H1 (cell line): ENCODE measurements at regions not wholly inside any gene's neighbourhood (a gene's known extent, or its start where the extent isn't known, plus 50 kb on each side); places are given as distances from the start of the nearest gene placed in this dataset.

Experiments
- CTCF ChIA-PET: fragments of 300-600 bp; sonication (Branson Sonifier 250); formaldehyde crosslinking; loops from one replicate; lab custom pipeline; 2021; ENCODE audit not compliant: partially characterized antibody; lab: Charles Lee
- POLR2A ChIA-PET: fragments of 300-600 bp; sonication (Branson Sonifier 250); formaldehyde crosslinking; loops from one replicate; lab custom pipeline; 2021; ENCODE audit warnings: inconsistent platforms; ENCODE audit not compliant: partially characterized antibody; lab: Charles Lee
- DNase-seq, 2 experiments: peaks; one replicate each; pipeline versions ENCODE4 v3.0.0 to v3.0.0-alpha.2; 2010 to 2022; ENCODE audit warnings: low spot score in 2 of 2, low read depth in 1 of 2, mixed read lengths in 1 of 2
- FAIRE-seq: peaks from 2 replicates; lab custom pipeline; 2011; peaks lifted over from hg19 to GRCh38; lab: Jason Lieb, UNC
- H2AFZ ChIP-seq: 2 replicates; pipeline ENCODE4 v1.8.1; 2012; ENCODE audit warnings: low read length, inconsistent platforms
- H2AK5ac ChIP-seq: 2 replicates; pipeline ENCODE4 v1.6.1; 2013; ENCODE audit warnings: low read depth, low read length
- H2BK120ac ChIP-seq: replicated peaks from 2 replicates; pipeline ENCODE3; 2013; ENCODE audit warnings: low read depth, low read length, inconsistent platforms
- H2BK12ac ChIP-seq: 2 replicates; pipeline ENCODE4 v1.6.1; 2013; ENCODE audit warnings: low read depth, low read length
- H2BK15ac ChIP-seq: 2 replicates; pipeline ENCODE4 v1.6.1; 2013; ENCODE audit warnings: low read length
- H2BK20ac ChIP-seq: 2 replicates; pipeline ENCODE4 v1.6.1; 2013; ENCODE audit warnings: low read length
- H2BK5ac ChIP-seq: 2 replicates; pipeline ENCODE4 v1.6.1; 2013; ENCODE audit warnings: low read depth, low read length
- H3K14ac ChIP-seq: 2 replicates; pipeline ENCODE4 v1.6.1; 2013; ENCODE audit warnings: inconsistent platforms; ENCODE audit not compliant: insufficient read length
- H3K18ac ChIP-seq: 2 replicates; pipeline ENCODE4 v1.6.1; 2013; ENCODE audit warnings: low read length; ENCODE audit errors: extremely low read depth
- H3K23ac ChIP-seq: 2 replicates; pipeline ENCODE4 v1.6.1; 2013; ENCODE audit warnings: inconsistent platforms; ENCODE audit not compliant: insufficient read length
- H3K23me2 ChIP-seq: 2 replicates; pipeline ENCODE4 v1.6.1; 2013; ENCODE audit warnings: low read depth, low read length
- H3K27ac ChIP-seq: 2 replicates; pipeline ENCODE4 v1.6.1; 2011; ENCODE audit warnings: low read depth, low read length, inconsistent platforms
- H3K27me3 ChIP-seq, 4 experiments: replicated peaks in 1 of 4; 1 replicate in 1 of 4; 2 replicates in 3 of 4; pipeline versions ENCODE4 v1.6.1 to v1.8.1; 2011 to 2013; ENCODE audit warnings: low read length in 3 of 4, mild to moderate bottlenecking in 3 of 4, inconsistent platforms in 2 of 4, mixed read lengths in 2 of 4, moderate library complexity in 1 of 4; ENCODE audit not compliant: control insufficient read depth in 3 of 4, insufficient read depth in 3 of 4; ENCODE audit errors: extremely low read depth in 1 of 4
- H3K36me3 ChIP-seq, 4 experiments: 2 replicates each; pipeline versions ENCODE4 v1.6.1 to v1.8.1; 2011 to 2013; ENCODE audit warnings: mild to moderate bottlenecking in 4 of 4, low read length in 3 of 4, moderate library complexity in 2 of 4, control low read depth in 1 of 4, inconsistent platforms in 1 of 4; ENCODE audit not compliant: insufficient read depth in 4 of 4, control insufficient read depth in 2 of 4
- H3K4ac ChIP-seq: replicated peaks from 2 replicates; pipeline ENCODE3; 2013; ENCODE audit warnings: low read length, low read depth, mixed read lengths, inconsistent platforms; ENCODE audit not compliant: insufficient read length
- H3K4me1 ChIP-seq, 4 experiments: replicated peaks in 1 of 4; 1 replicate in 1 of 4; 2 replicates in 3 of 4; pipeline versions ENCODE4 v1.6.1 to v1.8.1; 2011 to 2013; ENCODE audit warnings: low read length in 3 of 4, inconsistent platforms in 2 of 4, mixed read lengths in 1 of 4; ENCODE audit not compliant: insufficient read depth in 4 of 4, control insufficient read depth in 3 of 4
- H3K4me2 ChIP-seq, 2 experiments: 2 replicates each; pipeline versions ENCODE4 v1.6.1 to v1.8.1; 2011 to 2013; ENCODE audit warnings: low read depth in 2 of 2, low read length in 2 of 2, control low read depth in 1 of 2, inconsistent platforms in 1 of 2, mild to moderate bottlenecking in 1 of 2; ENCODE audit not compliant: insufficient read depth in 1 of 2
- H3K4me3 ChIP-seq, 4 experiments: fragments of 200-600, 300-600 bp in 1 of 4; sonication (generic), shearing (Covaris generic), sonication (Bioruptor Twin) in 1 of 4; 2 replicates each; pipeline versions ENCODE4 v1.5.1 to v1.8.1; 2011 to 2016; ENCODE audit warnings: low read length in 4 of 4, low read depth in 3 of 4, control low read depth in 2 of 4, inconsistent platforms in 2 of 4, mild to moderate bottlenecking in 2 of 4, mixed read lengths in 1 of 4, moderate library complexity in 1 of 4; ENCODE audit not compliant: insufficient read depth in 2 of 4; ENCODE audit errors: extremely low read depth in 1 of 4
- H3K56ac ChIP-seq: replicated peaks from 2 replicates; pipeline ENCODE3; 2013; ENCODE audit warnings: low read depth, mild to moderate bottlenecking, mixed read lengths, low read length, inconsistent platforms; ENCODE audit not compliant: insufficient read length
- H3K79me1 ChIP-seq: 2 replicates; pipeline ENCODE4 v1.6.1; 2013; ENCODE audit warnings: low read depth, low read length, control low read depth
- H3K79me2 ChIP-seq, 2 experiments: 2 replicates each; pipeline versions ENCODE4 v1.6.1 to v1.8.1; 2012 to 2013; ENCODE audit warnings: low read length in 2 of 2, mild to moderate bottlenecking in 2 of 2, inconsistent platforms in 1 of 2; ENCODE audit not compliant: insufficient read depth in 2 of 2, control insufficient read depth in 1 of 2
- H3K9ac ChIP-seq, 4 experiments: replicated peaks in 1 of 4; 1 replicate in 1 of 4; 2 replicates in 3 of 4; pipeline versions ENCODE4 v1.6.1 to v1.8.1; 2011 to 2013; ENCODE audit warnings: low read depth in 3 of 4, low read length in 3 of 4, control low read depth in 2 of 4, mild to moderate bottlenecking in 2 of 4, moderate library complexity in 2 of 4, inconsistent platforms in 1 of 4; ENCODE audit errors: extremely low read depth in 1 of 4
- H3K9me3 ChIP-seq, 2 experiments: 2 replicates each; pipeline versions ENCODE4 v1.6.1 to v1.8.1; 2012 to 2013; ENCODE audit warnings: mild to moderate bottlenecking in 2 of 2, moderate library complexity in 2 of 2, control low read depth in 1 of 2, inconsistent platforms in 1 of 2, low read depth in 1 of 2, low read length in 1 of 2, mixed read lengths in 1 of 2; ENCODE audit not compliant: insufficient read depth in 2 of 2
- H4K20me1 ChIP-seq, 2 experiments: replicated peaks in 1 of 2; 2 replicates each; pipeline versions ENCODE3 to v1.8.1; 2011 to 2013; ENCODE audit warnings: inconsistent platforms in 2 of 2, low read length in 2 of 2, mild to moderate bottlenecking in 1 of 2; ENCODE audit not compliant: insufficient read depth in 2 of 2, control insufficient read depth in 1 of 2
- H4K5ac ChIP-seq: 2 replicates; pipeline ENCODE4 v1.6.1; 2013; ENCODE audit warnings: low read length, low read depth, mixed read lengths, inconsistent platforms; ENCODE audit not compliant: insufficient read length
- H4K8ac ChIP-seq: 2 replicates; pipeline ENCODE4 v1.8.0; 2013; ENCODE audit warnings: mild to moderate bottlenecking, moderate library complexity, low read length, inconsistent platforms; ENCODE audit not compliant: insufficient read depth; ENCODE audit errors: extremely low read depth
- H4K91ac ChIP-seq: replicated peaks from 2 replicates; pipeline ENCODE3; 2013; ENCODE audit warnings: low read length, mixed read lengths, inconsistent platforms; ENCODE audit not compliant: insufficient read length
- CEBPB ChIP-seq: IDR thresholded peaks from 2 replicates; pipeline ENCODE4 v1.6.1; 2012; ENCODE audit warnings: low read depth, low read length
- CHD1 ChIP-seq: IDR thresholded peaks from 2 replicates; pipeline ENCODE4 v1.6.1; 2012; ENCODE audit warnings: low read depth, low read length, improper control_type of control experiment
- CREB1 ChIP-seq: IDR thresholded peaks from 2 replicates; pipeline ENCODE4 v1.6.1; 2012; ENCODE audit warnings: inconsistent platforms
- CTCF ChIP-seq, 3 experiments: IDR thresholded peaks; 1 replicate in 2 of 3; 2 replicates in 1 of 3; pipeline versions ENCODE4 v1.5.1 to v1.6.1; 2011; ENCODE audit warnings: low read length in 3 of 3, mild to moderate bottlenecking in 3 of 3, inconsistent platforms in 2 of 3, low read depth in 1 of 3, moderate library complexity in 1 of 3; ENCODE audit not compliant: insufficient read depth in 1 of 3; ENCODE audit errors: control extremely low read depth in 1 of 3
- EZH2 ChIP-seq: fragments of 200-600 bp; sonication (generic); IDR thresholded peaks from 2 replicates; pipeline ENCODE4 v1.7.1; 2012; ENCODE audit warnings: low read depth, mild to moderate bottlenecking, moderate library complexity, low read length, inconsistent platforms; ENCODE audit not compliant: severe bottlenecking
- HDAC6 ChIP-seq: IDR thresholded peaks from one replicate; pipeline ENCODE4 v1.7.1; 2012; ENCODE audit warnings: low read depth, mild to moderate bottlenecking, inconsistent platforms, low read length, moderate library complexity
- MAX ChIP-seq: IDR thresholded peaks from 2 replicates; pipeline ENCODE4 v1.6.1; 2012; ENCODE audit warnings: inconsistent platforms
- NRF1 ChIP-seq: IDR thresholded peaks from 2 replicates; pipeline ENCODE4 v1.6.1; 2011; ENCODE audit warnings: mild to moderate bottlenecking, low read depth, low read length, improper control_type of control experiment
- RAD21 ChIP-seq, 2 experiments: IDR thresholded peaks in 1 of 2; conservative IDR thresholded peaks in 1 of 2; 2 replicates each; pipeline ENCODE4 v1.6.1; 2011; ENCODE audit warnings: low read depth in 2 of 2, low read length in 2 of 2, improper control_type of control experiment in 1 of 2, inconsistent platforms in 1 of 2, mild to moderate bottlenecking in 1 of 2, moderate library complexity in 1 of 2
- RFX5 ChIP-seq: IDR thresholded peaks from 2 replicates; pipeline ENCODE4 v1.6.1; 2011; ENCODE audit warnings: low read depth, low read length, improper control_type of control experiment, borderline replicate concordance
- WGBS, 2 experiments: shearing (Covaris generic) in 1 of 2; methylation state at CpG; one replicate each; pipeline versions ENCODE4 v1.1.6 to v1.1.7; 2013 to 2015; ENCODE audit warnings: low lambda C conversion rate in 2 of 2, mixed read lengths in 2 of 2, inconsistent platforms in 1 of 2, low coverage in 1 of 2, missing lambda C conversion rate in 1 of 2; ENCODE audit not compliant: insufficient replicate concordance in 2 of 2, insufficient coverage in 1 of 2, insufficient read length in 1 of 2; ENCODE audit errors: extremely low coverage in 1 of 2, missing lambda C conversion rate in 1 of 2; 5-methylcytosine and 5-hydroxymethylcytosine counted together

DNA sequence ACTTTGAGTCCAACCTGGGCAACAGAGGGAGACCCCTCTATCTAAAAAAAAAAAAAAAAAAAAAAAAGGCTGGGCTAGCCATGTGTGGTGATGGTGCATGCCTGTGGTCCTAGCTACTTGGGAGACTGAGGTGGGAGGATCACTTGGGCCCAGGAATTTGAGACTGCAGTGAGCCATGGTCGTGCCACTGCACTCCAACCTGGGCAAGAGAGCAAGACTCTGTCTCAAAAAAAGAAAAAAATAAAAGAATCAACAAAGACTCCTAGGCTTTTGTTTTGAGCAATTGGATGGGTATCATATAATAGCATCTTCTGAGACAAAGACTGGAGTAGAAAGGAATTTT is 481.7 kb upstream of the PAPPA start:
- Histone ChIP-seq H4K8ac (no peak overlapping the region), H3K23ac (no peak overlapping the region), H3K9ac (no peak overlapping the region), H3K18ac (no peak overlapping the region), H3K4me2 (no peak overlapping the region), H3K4ac (no peak overlapping the region), H2AFZ (no peak overlapping the region), H2BK15ac (no peak overlapping the region), H4K20me1 (no peaks in the 10 kb centered on the region), H4K5ac (no peak overlapping the region), H3K23me2 (no peaks in the 10 kb centered on the region), H3K27me3 (no peaks in the 10 kb centered on the region), H2BK120ac (no peak overlapping the region), H3K79me2 (no peaks in the 10 kb centered on the region), H3K4me1 (no peaks in the 10 kb centered on the region; a peak in 1 of 7 replicates), H3K14ac (no peak overlapping the region), H3K9me3 (peaks cover 0 to 5% of the 10 kb centered on the region in 2 experiments; a peak in 1 of 4 replicates), H3K36me3 (no peaks in the 10 kb centered on the region), H4K91ac (no peak overlapping the region), H3K56ac (peak overlapping the region; percentile 52), H2AK5ac (no peak overlapping the region), H3K27ac (no peak overlapping the region), H2BK12ac (no peak overlapping the region), H3K79me1 (no peaks in the 10 kb centered on the region), H3K4me3 (no peak overlapping the region), H2BK5ac (no peak overlapping the region), H2BK20ac (no peak overlapping the region)
- no CpG with 5 or more reads among the region's 1 CpG for WGBS, 2 experiments
- DNase-seq (no peak), FAIRE-seq (no peak)
- ChIA-PET CTCF (interaction anchor here (0.6 to 9.1 kb wide), 2 partner anchors 79 to 83 kb away, joined by 3 to 35 read pairs; no protein-coding TSS in a partner anchor), POLR2A (no interaction called here)
- no peak for TF ChIP-seq HDAC6
- TF ChIP-seq RAD21 (IDR thresholded peaks at IDR 0.05 in 1 of 2, conservative IDR thresholded peaks at IDR 0.05 in 1 of 2; ENCODE audit: low read depth in 2 of 2, low read length in 2 of 2): no peak
- TF ChIP-seq MAX: no peak
- no peak for TF ChIP-seq CHD1
- TF ChIP-seq CTCF (IDR thresholded peaks at IDR 0.05; ENCODE audit: control extremely low read depth in 1 of 3, insufficient read depth in 1 of 3, low read depth in 1 of 3, low read length in 3 of 3): no peak
- TF ChIP-seq EZH2: no peak
- no peak for TF ChIP-seq NRF1
- TF ChIP-seq RFX5: no peak
- no peak for TF ChIP-seq CREB1
- TF ChIP-seq CEBPB: no peak
